GM21737 (cell line): ENCODE measurements at regions not wholly inside any gene's neighbourhood (a gene's known extent, or its start where the extent isn't known, plus 50 kb on each side); places are given as distances from the start of the nearest gene placed in this dataset.
"Not testable (repeated sequence)": the region's sequence is repeated elsewhere in the genome, so short reads cannot be mapped to it uniquely, and the experiment has no call there.

Source experiments
- ATAC-seq: cut with Tn5 transposase; IDR thresholded peaks from one replicate; pipeline ENCODE4 v1.9.1; 2021; ENCODE audit warnings: mild to moderate bottlenecking, moderate library complexity; ENCODE audit not compliant: unreplicated experiment

DNA sequence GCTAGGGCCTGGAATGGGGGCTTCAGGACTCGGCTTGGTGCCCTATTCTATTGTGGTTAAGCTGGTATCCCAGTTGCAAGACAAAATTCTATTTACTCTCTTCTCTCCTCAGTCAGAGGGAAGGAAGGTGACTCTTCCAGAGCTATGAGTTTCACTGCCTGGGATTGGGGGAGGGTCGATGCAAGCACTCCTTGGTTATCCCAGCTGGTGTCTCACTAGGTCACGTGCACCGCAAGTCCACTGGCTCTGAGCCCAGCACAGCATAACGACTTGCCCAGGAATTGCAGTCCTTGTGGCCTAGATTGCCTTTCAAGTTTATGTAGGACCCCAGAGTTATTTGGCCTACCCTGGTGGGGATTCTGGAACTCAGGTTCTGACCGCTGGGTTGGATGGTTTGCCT, 958.8 kb downstream of the IGSF11 start:
- ATAC-seq, result no peak

DNA sequence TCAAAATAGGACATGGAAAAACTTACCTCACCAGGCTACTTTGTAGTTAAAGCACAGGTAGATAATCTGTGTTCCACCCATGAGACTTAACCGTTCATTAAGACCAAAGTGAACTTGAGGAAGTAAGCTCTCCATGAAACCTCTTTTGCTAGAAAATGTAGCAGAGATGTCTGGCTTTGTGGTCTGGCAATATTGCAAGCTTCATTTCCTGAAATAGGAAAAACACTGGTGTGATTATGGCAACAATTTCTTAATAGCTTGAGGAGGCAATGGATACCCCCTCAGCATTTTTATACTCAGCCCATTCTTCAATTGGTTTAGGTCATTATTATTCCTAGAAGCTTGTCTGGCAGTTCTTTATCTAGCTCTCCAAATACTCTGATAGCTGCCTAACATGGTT, 957.3 kb downstream of the IGSF11 start:
- no peak for ATAC-seq

DNA sequence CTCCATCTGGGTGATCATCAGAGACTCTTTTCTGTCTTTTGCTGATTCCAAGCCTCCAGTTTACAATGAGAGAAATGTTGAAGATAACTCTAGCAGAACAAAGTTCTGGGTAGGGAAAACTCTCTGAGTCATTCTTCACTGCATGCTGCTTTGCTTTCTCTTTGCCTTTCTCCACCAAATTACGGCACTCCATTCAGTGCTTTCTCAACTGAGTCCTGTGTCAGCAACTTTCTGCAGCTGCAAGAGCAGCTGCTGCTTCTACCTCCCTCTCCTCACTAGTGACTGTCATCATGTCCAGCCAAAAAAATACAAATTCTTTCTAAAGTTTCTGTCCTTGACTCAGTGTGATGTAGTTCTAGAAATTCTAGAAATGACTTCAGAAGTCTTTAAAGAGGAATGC, 953.8 kb downstream of the IGSF11 start:
- no peak for ATAC-seq

GRCh38 chr3:118088696-118089095, 946.0 kb downstream of the IGSF11 start:
- ATAC-seq, result no peak

DNA sequence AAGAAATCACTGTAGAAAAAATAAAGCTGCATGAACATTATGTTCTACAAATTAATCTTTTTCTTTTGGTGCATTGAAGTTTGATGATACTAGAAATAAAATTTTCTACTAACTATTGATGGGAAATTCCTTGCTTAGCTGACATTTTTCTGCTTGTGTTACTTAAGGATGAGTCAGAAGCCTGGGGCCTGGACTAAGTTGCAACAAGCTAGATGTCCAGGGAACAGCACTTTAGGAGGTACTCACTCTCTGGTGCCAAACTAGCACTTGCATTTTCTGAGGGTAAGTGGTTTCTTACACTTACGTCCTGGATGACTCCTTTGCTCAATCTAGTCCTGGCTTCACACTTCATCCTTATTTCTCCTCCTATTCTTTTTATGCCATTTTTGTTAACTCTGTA, 945.1 kb downstream of the IGSF11 start:
- no peak for ATAC-seq

DNA sequence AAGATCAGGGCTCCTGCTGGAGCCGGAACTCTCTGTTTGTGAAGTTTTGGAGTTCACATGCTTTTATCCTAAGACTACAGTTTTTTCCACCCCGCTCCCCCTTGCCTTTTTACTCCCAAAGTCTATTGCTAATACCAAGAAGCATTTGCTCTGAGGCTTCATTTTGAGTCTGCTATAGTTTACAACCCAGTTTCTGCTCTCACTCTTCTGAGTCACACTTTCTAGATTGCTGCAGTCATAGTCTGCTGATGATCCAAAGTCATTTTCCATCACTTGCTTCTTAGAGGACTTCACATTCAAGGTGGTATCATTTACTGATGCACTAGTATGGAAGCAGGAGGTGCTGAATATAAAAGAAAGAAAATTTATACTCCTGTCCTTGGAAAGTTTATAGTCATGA, 937.4 kb downstream of the IGSF11 start:
- ATAC-seq, result no peak

DNA sequence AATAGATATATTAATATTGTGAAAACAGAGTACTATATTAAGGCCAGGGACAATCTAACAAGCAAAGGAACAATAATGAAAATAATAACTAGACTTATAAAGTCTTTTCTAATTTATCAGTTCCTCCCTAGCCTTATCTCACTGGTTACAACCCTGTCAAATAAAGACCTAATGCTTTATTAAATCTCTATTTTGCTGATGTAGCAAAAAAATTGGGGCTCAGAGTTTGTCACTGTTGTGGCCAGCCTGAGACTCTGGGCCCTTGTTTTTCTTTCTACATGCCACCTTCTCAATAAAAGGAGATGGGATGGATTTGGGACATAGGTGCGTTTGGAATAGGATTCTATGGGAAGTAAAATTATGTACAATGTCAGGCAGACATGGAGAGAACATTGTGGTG, 937.0 kb downstream of the IGSF11 start:
- no peak for ATAC-seq

DNA sequence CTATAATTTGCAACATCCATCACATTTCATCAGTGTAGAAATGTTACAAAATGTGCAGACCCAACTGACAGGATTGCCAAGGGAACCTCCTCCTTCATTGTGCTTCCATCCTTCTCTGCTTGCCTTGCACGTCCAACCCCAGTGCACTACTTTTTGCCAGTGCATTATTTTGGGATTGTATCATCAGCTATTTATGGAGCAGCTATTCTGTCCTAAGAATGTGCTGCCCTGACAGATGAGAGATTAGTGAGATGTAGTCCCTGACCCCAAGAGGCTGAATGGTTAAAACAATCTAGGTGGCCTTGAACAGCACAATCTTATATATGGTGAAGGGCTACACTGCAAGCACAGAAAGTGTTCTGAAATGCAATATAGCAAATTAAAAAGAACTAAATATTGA, 935.8 kb downstream of the IGSF11 start:
- ATAC-seq, result no peak

DNA sequence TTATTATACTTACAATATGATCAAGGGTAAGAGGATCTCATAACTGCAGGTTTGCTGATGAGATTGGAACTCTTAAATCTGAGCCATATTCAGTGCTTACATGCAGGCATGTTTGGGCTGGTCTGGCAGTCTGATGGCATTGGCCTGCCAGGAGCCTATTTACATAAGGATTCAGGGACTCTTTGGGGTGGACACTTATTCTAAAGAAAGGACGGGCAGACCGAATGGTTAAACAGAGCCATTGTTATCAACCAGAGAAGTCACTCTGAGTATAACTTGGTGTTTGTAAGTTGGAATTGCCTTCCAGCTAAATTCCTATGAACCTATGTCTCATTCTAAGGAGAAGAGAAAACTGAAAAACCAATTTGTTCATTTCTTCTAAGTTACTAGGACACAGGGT, 932.8 kb downstream of the IGSF11 start:
- ATAC-seq, result no peak

GRCh38 chr3:118102737-118103136, 931.9 kb downstream of the IGSF11 start:
- no peak for ATAC-seq

- no peak for ATAC-seq
Observed at GRCh38 chr3:118108201-118108600, 926.4 kb downstream of the IGSF11 start.

DNA sequence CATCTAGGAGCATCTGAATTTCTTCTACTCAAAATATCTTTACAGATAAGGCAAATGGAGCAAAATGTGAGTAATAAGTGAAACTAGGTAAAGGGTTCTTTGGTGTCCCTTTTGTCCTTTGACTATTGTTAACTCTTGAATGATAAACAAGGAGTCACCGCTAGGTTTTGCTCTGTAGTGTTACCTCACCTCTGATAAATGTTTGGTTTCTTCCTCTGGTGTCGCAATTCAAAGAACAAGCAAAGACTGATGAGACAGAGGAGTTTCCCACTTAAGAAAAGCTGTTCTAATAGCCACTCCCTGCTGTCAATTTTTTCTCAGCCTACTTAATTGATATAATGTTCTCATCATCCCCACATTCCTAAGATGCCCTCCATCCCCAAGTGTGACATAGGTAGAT, 925.9 kb downstream of the IGSF11 start:
- no peak for ATAC-seq

GRCh38 chr3:118110211-118110610, 924.4 kb downstream of the IGSF11 start:
- no peak for ATAC-seq

DNA sequence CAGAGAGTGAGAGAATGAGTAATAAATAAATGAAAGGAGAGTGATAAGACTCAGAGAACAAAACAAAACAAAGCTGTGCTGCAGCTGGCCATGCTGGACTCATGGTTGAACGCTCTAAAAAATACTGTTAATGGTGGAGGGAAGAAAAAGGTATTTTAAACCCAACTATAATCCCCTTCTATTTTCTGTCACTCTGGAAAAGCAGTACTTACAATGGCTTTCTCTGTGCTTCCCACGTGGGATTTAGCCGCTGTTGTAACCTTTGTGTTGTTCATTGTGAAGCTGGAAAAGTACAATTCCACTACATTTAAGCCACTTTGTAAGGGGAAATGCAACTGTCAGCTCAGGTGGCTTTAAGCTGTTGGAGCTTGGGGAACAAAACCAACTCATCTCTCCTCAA, 917.7 kb downstream of the IGSF11 start:
- ATAC-seq, result no peak

DNA sequence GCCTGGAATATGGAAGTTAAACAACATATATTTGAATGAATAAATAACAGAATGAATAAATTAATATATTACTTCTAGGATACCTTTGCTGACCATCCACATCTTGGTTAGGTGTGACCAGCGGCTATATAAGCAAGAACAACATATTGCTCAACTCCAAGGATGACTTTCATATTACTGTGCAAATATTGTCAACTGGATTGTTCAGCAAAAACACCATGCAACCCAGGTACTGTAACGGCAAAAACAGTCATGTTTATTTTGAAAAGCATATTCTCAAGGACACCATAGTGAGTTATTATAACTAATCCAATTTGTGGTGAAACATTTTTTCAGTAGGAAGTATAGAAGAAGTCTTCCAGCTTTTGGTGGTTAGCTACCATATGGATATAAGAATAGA, 907.9 kb downstream of the IGSF11 start:
- ATAC-seq, result no peak

- ATAC-seq, result no peak
Observed at GRCh38 chr3:118127992-118128391, 906.7 kb downstream of the IGSF11 start.

- ATAC-seq, result no peak
Observed at GRCh38 chr3:118128886-118129285, 905.8 kb downstream of the IGSF11 start.

DNA sequence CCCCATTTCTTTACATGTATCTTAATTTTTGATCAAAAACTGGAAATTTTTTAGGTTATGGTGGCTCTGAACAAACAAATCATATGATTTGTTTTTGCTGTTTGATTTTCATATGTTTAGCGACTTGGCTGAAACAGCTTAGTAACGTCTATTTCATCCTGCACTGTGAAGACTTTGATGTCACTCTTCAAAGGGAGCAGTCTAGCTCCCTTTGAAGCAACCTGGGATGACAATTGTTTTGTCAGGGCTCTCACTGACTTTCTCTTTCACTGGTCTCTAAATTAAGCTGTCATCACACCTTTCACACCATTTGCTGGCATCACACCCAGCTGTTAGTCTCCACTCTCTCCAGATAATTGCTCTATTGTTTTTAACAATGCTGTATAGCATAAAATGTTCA, 896.9 kb downstream of the IGSF11 start:
- no peak for ATAC-seq

- ATAC-seq, result no peak
Observed at GRCh38 chr3:118144919-118145318, 889.7 kb downstream of the IGSF11 start.

DNA sequence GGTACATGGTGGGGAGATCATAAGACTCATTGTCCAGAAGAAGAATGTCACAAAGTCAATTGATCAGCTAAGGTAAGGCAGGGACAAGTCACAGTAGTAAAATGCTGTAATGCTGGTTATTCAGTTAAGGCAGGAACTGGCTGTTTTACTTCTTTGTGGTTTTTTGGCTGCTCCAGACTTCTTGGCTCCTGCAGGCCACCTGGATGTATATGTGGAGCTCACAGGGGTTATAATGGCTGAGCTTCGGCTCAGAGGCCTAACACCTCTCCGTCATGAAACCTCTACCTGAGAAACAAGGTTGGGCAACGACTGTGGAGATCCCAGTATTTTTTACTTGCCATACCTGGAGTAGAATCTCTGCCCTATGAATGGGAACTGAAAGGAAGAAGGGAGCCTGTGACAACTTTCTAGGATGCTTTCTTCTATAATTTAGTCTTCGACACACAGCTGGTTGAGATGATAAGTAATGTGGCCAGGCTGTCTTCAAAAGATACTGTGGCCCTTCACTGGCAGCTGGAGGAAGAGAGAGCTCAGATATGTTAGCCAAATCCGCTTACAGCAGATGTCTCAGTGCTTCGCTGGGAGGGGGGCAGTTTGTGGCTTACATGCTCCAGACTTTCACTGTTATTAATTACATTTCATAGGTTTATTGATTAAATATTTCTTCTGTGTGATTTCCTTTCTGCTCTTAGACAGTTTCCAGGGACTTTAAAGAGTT, 887.8 kb downstream of the IGSF11 start:
- no peak for ATAC-seq

- no peak for ATAC-seq
Observed at GRCh38 chr3:118151164-118151563, 883.5 kb downstream of the IGSF11 start.

- ATAC-seq, result not testable (repeated sequence)
Observed at GRCh38 chr3:118162627-118163588, 871.7 kb downstream of the IGSF11 start.
